ENCODE measurements at regions not wholly inside any gene's neighbourhood (a gene's known extent, or its start where the extent isn't known, plus 50 kb on each side); places are given as distances from the start of the nearest gene placed in this dataset.
"Not testable (repeated sequence)": the region's sequence is repeated elsewhere in the genome, so short reads cannot be mapped to it uniquely, and the experiment has no call there.

DNA sequence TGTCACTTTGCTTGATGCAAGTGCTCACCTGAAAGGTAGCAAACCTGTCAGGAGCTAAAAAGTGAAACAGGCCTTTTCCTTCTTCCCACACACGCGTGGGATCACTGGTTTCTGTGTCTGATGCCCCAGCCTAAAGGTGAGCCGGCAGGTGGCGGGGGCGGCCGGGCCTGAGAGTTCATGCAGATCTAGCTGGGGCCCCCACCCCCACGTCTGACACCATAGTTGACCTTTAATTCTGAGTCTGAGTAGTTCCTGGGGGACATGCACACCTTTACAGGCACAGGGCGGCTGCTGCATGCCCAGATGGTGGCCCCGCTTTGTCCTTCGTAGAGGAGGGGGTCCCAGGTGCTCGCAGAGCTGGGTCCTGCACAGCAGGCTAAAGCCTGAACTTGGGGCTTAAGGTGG lies 345.3 kb downstream of the TEX29 start:
- DNase-seq (ENCODE audit: low read depth in 2 of 2) = no peak

- DNase-seq (ENCODE audit: low read depth in 2 of 2) = no peak
Observed at GRCh38 chr13:111666164-111666776, 345.8 kb downstream of the TEX29 start.

GRCh38 chr13:111667757-111668156 lies 347.3 kb downstream of the TEX29 start:
- DNase-seq (ENCODE audit: low read depth in 2 of 2) = no peak

DNA sequence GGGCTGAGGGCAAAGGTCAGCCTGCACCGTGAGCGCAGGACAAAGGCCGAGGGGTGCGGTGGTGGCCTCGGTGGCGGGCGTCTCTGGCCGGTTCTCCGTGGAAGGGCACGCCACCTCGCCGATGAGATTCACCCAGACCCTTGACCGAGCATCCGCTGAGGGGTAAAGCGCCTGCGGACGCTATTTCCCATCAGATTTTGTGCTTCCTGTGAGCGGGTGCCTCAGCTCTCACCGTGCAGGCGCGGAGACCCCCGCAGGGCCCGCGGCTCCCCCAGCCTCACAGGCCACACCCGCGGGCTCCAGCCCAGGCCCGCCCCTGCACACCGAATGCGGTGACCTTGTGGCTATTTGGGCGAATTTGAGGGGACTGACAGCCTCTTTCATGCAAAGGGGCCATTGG lies 348.0 kb downstream of the TEX29 start:
- no peak for DNase-seq (ENCODE audit: low read depth in 2 of 2)

DNA sequence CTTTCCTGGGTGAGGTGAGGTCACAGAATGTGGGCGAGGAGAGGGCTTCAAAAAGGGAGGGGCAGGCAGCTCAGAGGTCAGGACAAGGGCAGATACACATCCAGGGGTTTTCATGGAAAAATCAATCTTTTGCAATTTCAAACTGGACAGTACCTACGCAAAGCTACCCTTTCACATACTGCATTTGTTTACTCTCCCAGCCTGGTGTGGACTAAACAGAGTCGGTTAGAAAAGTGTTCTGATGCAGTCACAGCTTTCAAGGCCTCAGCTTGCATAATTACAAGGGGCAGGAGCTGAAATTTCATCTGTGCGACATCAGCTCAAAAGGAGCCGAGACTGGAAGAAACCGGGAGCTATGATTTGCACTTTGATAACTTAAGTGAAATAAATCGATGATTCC lies 351.8 kb downstream of the TEX29 start:
- not testable (repeated sequence) for DNase-seq (ENCODE audit: low read depth in 2 of 2)

DNA sequence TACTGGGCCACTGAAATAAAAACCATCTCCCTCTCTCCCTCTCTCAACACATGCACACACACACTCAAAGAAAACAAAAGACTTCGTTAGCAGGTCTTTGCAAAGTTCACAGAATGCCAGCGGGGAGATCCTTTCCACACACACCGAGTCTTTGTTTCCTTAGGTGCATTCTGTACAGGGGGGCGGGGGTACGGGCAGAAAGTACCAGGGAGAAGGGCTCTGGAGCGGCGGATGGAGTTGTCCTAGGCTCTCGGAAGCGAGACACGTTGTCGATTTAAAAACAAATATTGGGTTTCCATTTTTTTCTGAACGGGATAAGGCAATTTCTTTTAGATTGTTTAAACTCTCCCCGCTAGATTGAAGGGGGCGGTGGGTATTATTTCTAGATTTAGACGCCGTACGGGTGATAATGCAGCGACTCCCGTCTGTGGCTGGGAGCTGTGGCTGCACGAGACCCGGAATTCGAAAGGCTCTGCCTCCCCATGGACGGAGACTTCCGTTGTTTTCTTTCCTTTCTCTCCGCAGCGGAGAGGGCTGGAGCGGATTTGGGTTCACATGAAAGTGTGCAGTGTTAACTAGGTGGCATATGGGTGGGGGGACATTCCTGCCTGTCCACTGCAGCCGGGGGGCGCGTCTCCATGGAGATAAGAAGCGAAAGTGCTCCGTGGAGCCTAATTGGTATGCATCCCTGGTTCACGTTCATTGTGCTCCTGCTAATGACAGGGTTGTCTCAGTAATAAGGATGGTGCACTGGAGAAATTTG lies 357.9 kb downstream of the TEX29 start:
- not testable (repeated sequence) for DNase-seq (ENCODE audit: low read depth in 2 of 2)

- DNase-seq (ENCODE audit: low read depth in 2 of 2) = not testable (repeated sequence)
Observed at GRCh38 chr13:111679645-111680044, 359.2 kb downstream of the TEX29 start.

- DNase-seq (ENCODE audit: low read depth in 2 of 2) = not testable (repeated sequence)
Observed at GRCh38 chr13:111680100-111680499, 359.7 kb downstream of the TEX29 start.

- not testable (repeated sequence) for DNase-seq (ENCODE audit: low read depth in 2 of 2)
Observed at GRCh38 chr13:111692028-111692427, 371.6 kb downstream of the TEX29 start.

DNA sequence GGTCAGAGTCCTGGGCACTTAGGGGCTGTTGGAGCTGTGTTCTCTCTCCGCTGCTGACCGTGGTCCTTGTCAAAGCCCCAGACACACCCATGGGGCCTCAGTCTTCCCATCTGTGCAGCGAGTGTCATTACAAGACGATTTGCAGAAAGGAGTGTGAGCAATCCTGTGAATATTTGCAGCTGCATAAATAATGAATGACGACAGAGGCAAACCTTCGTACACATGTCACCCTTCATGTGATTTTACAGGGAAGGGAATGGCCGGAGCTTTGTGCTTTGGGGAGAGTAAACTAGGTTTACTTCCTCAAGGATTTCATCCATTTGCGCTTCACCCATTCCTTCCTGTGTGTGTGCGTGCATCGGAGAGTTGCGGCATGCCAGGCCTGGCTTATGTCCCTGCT lies 370.8 kb upstream of the SOX1 start:
- not testable (repeated sequence) for DNase-seq (ENCODE audit: low read depth in 2 of 2)

GRCh38 chr13:111702059-111702458 lies 364.9 kb upstream of the SOX1 start:
- not testable (repeated sequence) for DNase-seq (ENCODE audit: low read depth in 2 of 2)
